B cell (primary cell): ENCODE measurements at regions not wholly inside any gene's neighbourhood (a gene's known extent, or its start where the extent isn't known, plus 50 kb on each side); places are given as distances from the start of the nearest gene placed in this dataset.

Experiments used
- ATAC-seq: fragments of 200-7000 bp; cut with Tn5 transposase; one replicate; pipeline ENCODE4 v1.10.0; 2021; ENCODE audit warnings: low read depth, mild to moderate bottlenecking, moderate number of reproducible peaks, moderate library complexity
- CTCF ChIA-PET: fragments of 350-600 bp; sonication (Branson Sonifier 250); formaldehyde crosslinking; loops from one replicate; lab custom pipeline; 2021; ENCODE audit warnings: antibody characterized with exemption, inconsistent platforms; lab: Charles Lee
- POLR2A ChIA-PET: fragments of 350-600 bp; sonication (Branson Sonifier 250); formaldehyde crosslinking; loops from one replicate; lab custom pipeline; 2021; ENCODE audit warnings: antibody characterized with exemption; lab: Charles Lee
- DNase-seq: peaks from one replicate; pipeline ENCODE4 v3.0.0; 2013
- H2AFZ ChIP-seq: 2 replicates; pipeline ENCODE4 v1.6.1; 2012; ENCODE audit warnings: mild to moderate bottlenecking, low read depth, low read length; ENCODE audit not compliant: insufficient read depth, poor library complexity, severe bottlenecking
- H3K27ac ChIP-seq, 2 donors: 1 replicate in 1 of 2; 2 replicates in 1 of 2; pipeline ENCODE4 v1.5.1; 2012 to 2013; ENCODE audit warnings: low read length in 2 of 2, mild to moderate bottlenecking in 2 of 2, moderate library complexity in 1 of 2
- H3K27me3 ChIP-seq, 4 experiments: fragments of 200-600 bp in 1 of 4; sonication (generic) in 1 of 4; replicated peaks in 1 of 4; 1 replicate in 2 of 4; 2 replicates in 2 of 4; pipeline versions ENCODE4 v1.6.1 to v1.7.0; 2013 to 2016; ENCODE audit warnings: low read length in 3 of 4, mild to moderate bottlenecking in 2 of 4, mixed read lengths in 1 of 4, moderate library complexity in 1 of 4; ENCODE audit not compliant: insufficient read depth in 4 of 4, control insufficient read depth in 3 of 4; ENCODE audit errors: control extremely low read depth in 1 of 4
- H3K36me3 ChIP-seq, 2 experiments: replicated peaks in 1 of 2; 1 replicate in 1 of 2; 2 replicates in 1 of 2; pipeline versions ENCODE4 v1.6.1 to v1.7.1; 2013; ENCODE audit warnings: low read length in 1 of 2; ENCODE audit not compliant: insufficient read depth in 2 of 2, control insufficient read depth in 1 of 2; ENCODE audit errors: control extremely low read depth in 1 of 2, extremely low read depth in 1 of 2
- H3K4me1 ChIP-seq, 2 donors: fragments of 200-600 bp in 1 of 2; sonication (generic) in 1 of 2; 1 replicate in 1 of 2; 2 replicates in 1 of 2; pipeline versions ENCODE4 v1.5.1 to v1.6.1; 2013 to 2017; ENCODE audit warnings: low read length in 2 of 2; ENCODE audit not compliant: control insufficient read depth in 2 of 2, insufficient read depth in 2 of 2
- H3K4me2 ChIP-seq: replicated peaks from 2 replicates; pipeline ENCODE3; 2012; ENCODE audit warnings: mild to moderate bottlenecking, low read depth, low read length; ENCODE audit not compliant: poor library complexity, severe bottlenecking
- H3K4me3 ChIP-seq, 5 experiments: fragments of 200-600 bp in 1 of 5; sonication (generic) in 1 of 5; 1 replicate in 3 of 5; 2 replicates in 2 of 5; pipeline versions ENCODE4 v1.5.1 to v1.7.0; 2011 to 2016; ENCODE audit warnings: low read length in 4 of 5, mild to moderate bottlenecking in 4 of 5, low read depth in 2 of 5, control low read depth in 1 of 5, moderate library complexity in 1 of 5; ENCODE audit not compliant: insufficient read depth in 1 of 5; ENCODE audit errors: control extremely low read depth in 1 of 5, extremely low read depth in 1 of 5
- H3K79me2 ChIP-seq: fragments of 200-600 bp; sonication (generic); one replicate; pipeline ENCODE4 v1.6.0; 2016; ENCODE audit warnings: low read length; ENCODE audit not compliant: control insufficient read depth, insufficient read depth
- H3K9ac ChIP-seq: fragments of 200-600 bp; sonication (generic); 2 replicates; pipeline ENCODE4 v1.6.1; 2017; ENCODE audit warnings: mild to moderate bottlenecking, low read length, moderate library complexity
- H3K9me3 ChIP-seq, 3 donors: one replicate each; pipeline versions ENCODE4 v1.6.1 to v1.7.1; 2013; ENCODE audit warnings: low read length in 2 of 3; ENCODE audit not compliant: control insufficient read depth in 2 of 3, insufficient read depth in 1 of 3; ENCODE audit errors: control extremely low read depth in 1 of 3
- H4K20me1 ChIP-seq: 2 replicates; pipeline ENCODE4 v1.6.0; 2012; ENCODE audit warnings: mild to moderate bottlenecking, low read length; ENCODE audit not compliant: insufficient read depth, control insufficient read depth, poor library complexity, severe bottlenecking
- H3K27ac Mint-ChIP-seq: one replicate; pipeline ENCODE4 v1.8.0; 2021; ENCODE audit warnings: mixed read lengths
- H3K27me3 Mint-ChIP-seq: one replicate; pipeline ENCODE4 v1.8.0; 2021; ENCODE audit warnings: mixed read lengths
- H3K4me1 Mint-ChIP-seq: one replicate; pipeline ENCODE4 v1.8.0; 2021; ENCODE audit warnings: mixed read lengths
- H3K4me3 Mint-ChIP-seq: one replicate; pipeline ENCODE4 v1.8.0; 2021; ENCODE audit warnings: mixed read lengths
- H3K9me3 Mint-ChIP-seq: one replicate; pipeline ENCODE4 v1.8.0; 2022; ENCODE audit warnings: mixed read lengths; ENCODE audit not compliant: insufficient read depth
- CTCF ChIP-seq: fragments of 200-600 bp; IDR thresholded peaks from one replicate; pipeline ENCODE4 v1.8.0; 2022; ENCODE audit warnings: antibody characterized with exemption, mild to moderate bottlenecking
- EZH2 ChIP-seq: IDR thresholded peaks from 2 replicates; pipeline ENCODE4 v1.6.1; 2012; ENCODE audit warnings: borderline replicate concordance, low read depth, mild to moderate bottlenecking, moderate library complexity, low read length; ENCODE audit not compliant: insufficient read depth, poor library complexity, severe bottlenecking
- WGBS: methylation state at CpG from one replicate; pipeline ENCODE4 v1.1.5; 2013; ENCODE audit warnings: missing lambda C conversion rate; ENCODE audit not compliant: insufficient coverage; 5-methylcytosine and 5-hydroxymethylcytosine counted together
- intact Hi-C: fragments of 100-400 bp; cut with micrococcal nuclease; formaldehyde crosslinking; loops from one replicate; pipeline ENCODE4 v1.10.0; 2022

DNA sequence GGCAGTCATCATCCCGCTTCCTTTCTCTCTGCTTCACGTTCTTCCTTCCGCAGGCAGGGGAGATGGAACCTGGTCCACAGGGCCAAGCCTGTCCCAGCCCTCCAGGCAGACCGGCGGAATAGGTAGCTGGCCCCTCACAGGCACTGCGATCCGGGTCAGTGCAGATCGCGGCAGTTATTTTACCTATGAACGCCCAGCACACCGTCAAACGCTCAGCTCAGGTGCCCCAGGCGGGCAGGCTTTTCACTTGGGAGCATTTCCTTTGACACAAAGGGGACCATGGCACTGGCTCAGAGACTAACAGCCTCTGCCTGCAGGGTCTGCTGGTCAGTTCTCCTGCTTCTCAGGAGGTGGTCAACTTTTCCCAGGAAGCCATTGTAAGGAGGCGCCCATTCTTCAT, 97.0 kb upstream of the ZNF98 start:
- intact Hi-C loops: no loop called here
- Histone ChIP-seq H3K27me3 (no peaks in the 10 kb centered on the region), H3K4me2 (no peak overlapping the region), H3K4me3 (no peak overlapping the region), H3K79me2 (no peaks in the 10 kb centered on the region), H2AFZ (no peak overlapping the region), H4K20me1 (no peaks in the 10 kb centered on the region), H3K9ac (no peak overlapping the region), H3K27ac (no peak overlapping the region), H3K9me3 (peaks cover 1 to 76% (median 3%) of the 10 kb centered on the region in 3 donors), H3K4me1 (no peaks in the 10 kb centered on the region), H3K36me3 (no peaks in the 10 kb centered on the region)
- ChIA-PET CTCF (no interaction called here), POLR2A (no interaction called here)
- TF ChIP-seq CTCF (no peak), EZH2 (no peak)
- ATAC-seq: no peak
- 95% methylated on average over 14 of the region's 14 CpGs for WGBS
- Mint-ChIP-seq H3K9me3 (peaks cover 7% of the 10 kb centered on the region), H3K4me3 (no peak overlapping the region), H3K27me3 (no peaks in the 10 kb centered on the region), H3K4me1 (no peaks in the 10 kb centered on the region), H3K27ac (no peak overlapping the region)
- DNase-seq: no peak

DNA sequence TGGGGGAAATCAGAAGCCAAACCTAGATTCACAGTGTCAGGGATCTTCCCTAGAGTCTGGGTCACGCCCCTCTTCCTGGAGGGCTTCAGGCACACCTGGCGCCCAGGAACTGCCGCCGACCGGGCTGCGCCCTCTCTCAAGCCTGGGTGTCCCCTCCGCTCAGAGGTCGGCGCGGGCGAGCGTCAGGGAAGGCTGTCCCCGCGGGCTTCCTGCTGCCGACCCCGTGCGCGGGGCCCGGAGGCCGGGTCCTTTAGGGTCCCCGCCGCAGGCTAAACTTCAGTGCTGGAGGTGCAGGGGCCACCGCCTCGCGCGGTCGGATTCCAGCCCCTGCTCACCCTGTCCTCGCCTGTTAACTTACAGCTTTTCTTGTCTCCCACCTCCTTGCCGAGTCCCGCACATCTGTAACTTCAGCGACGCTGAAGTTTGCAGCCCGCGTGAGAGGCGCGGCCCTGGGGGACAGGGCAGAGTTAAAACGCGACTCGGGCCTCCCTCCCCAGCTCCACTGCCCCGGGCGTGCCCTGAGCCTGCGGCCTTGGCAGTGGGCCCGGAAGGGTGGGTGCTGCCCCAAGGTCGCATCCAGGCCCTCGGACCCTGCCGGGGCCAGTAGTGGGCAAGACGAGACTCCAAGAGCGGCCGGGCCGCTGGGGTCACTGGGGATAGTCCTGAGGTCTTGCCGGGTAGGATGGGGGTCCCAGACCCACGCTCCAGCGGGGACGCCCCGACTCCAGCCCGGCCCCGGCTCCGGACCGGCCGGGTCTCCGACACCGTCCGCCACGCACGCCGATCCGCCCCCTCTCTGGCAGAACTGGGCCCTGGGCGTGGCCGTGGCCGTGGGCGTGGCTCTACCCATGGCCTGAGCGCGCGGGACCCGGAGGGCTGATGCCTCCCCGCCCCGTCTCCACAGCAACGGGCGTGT, 95.6 kb upstream of the ZNF98 start:
- H3K9me3 Mint-ChIP-seq: peaks cover 7% of the 10 kb centered on the region
- peaks cover 0 to 78% (median 0%) of the 10 kb centered on the region in 3 donors for H3K9me3 ChIP-seq

More for the DNA sequence above, 95.6 kb upstream of the ZNF98 start:
- H3K9ac ChIP-seq: no peak overlapping the region
- H3K36me3 ChIP-seq: no peaks in the 10 kb centered on the region
- ATAC-seq (no peak), DNase-seq (no peak)
- WGBS: 74% methylated on average over 79 of the region's 79 CpGs
- Mint-ChIP-seq H3K27ac (no peak overlapping the region), H3K27me3 (no peaks in the 10 kb centered on the region), H3K4me1 (no peaks in the 10 kb centered on the region), H3K4me3 (no peak overlapping the region)
- no peaks in the 10 kb centered on the region for H3K4me1 ChIP-seq
- no peak overlapping the region for H3K27ac ChIP-seq
- H4K20me1 ChIP-seq: no peaks in the 10 kb centered on the region
- no peak overlapping the region for H3K4me3 ChIP-seq
- TF ChIP-seq EZH2: no peak
- no peak for TF ChIP-seq CTCF
- no peak overlapping the region for H2AFZ ChIP-seq
- no peaks in the 10 kb centered on the region for H3K79me2 ChIP-seq
- no peaks in the 10 kb centered on the region for H3K27me3 ChIP-seq
- ChIA-PET POLR2A (no interaction called here), CTCF (no interaction called here)
- intact Hi-C loops: no loop called here
- no peak overlapping the region for H3K4me2 ChIP-seq
